CD14-positive monocyte (primary cell): ENCODE measurements at regions not wholly inside any gene's neighbourhood (a gene's known extent, or its start where the extent isn't known, plus 50 kb on each side); places are given as distances from the start of the nearest gene placed in this dataset.

ENCODE experiments used
- DNase-seq, 3 donors: peaks; one replicate each; pipeline ENCODE4 v3.0.0-alpha.2; 2011 to 2022
- H2AFZ ChIP-seq: 2 replicates; pipeline ENCODE4 v1.6.0; 2012; ENCODE audit warnings: mild to moderate bottlenecking, low read depth, low read length, inconsistent platforms; ENCODE audit not compliant: insufficient read depth, poor library complexity, severe bottlenecking
- H3K27ac ChIP-seq, 2 donors: 1 replicate in 1 of 2; 2 replicates in 1 of 2; pipeline ENCODE4 v1.5.1; 2012 to 2013; ENCODE audit warnings: low read length in 2 of 2, control low read depth in 1 of 2, inconsistent platforms in 1 of 2, low read depth in 1 of 2, mild to moderate bottlenecking in 1 of 2
- H3K27me3 ChIP-seq, 2 donors: one replicate each; pipeline versions ENCODE4 v1.6.0 to v1.6.1; 2011 to 2013; ENCODE audit warnings: low read length in 2 of 2; ENCODE audit not compliant: control insufficient read depth in 2 of 2, insufficient read depth in 2 of 2
- H3K36me3 ChIP-seq, 2 donors: replicated peaks in 1 of 2; 1 replicate in 1 of 2; 2 replicates in 1 of 2; pipeline versions ENCODE4 v1.5.1 to v1.6.1; 2012 to 2013; ENCODE audit warnings: low read length in 2 of 2, control low read depth in 1 of 2, inconsistent platforms in 1 of 2, mild to moderate bottlenecking in 1 of 2; ENCODE audit not compliant: insufficient read depth in 2 of 2, control insufficient read depth in 1 of 2
- H3K4me1 ChIP-seq, 2 donors: 1 replicate in 1 of 2; 2 replicates in 1 of 2; pipeline versions ENCODE4 v1.5.1 to v1.6.1; 2012 to 2013; ENCODE audit warnings: low read length in 2 of 2, control low read depth in 1 of 2, inconsistent platforms in 1 of 2, mild to moderate bottlenecking in 1 of 2, moderate library complexity in 1 of 2; ENCODE audit not compliant: insufficient read depth in 2 of 2, control insufficient read depth in 1 of 2
- H3K4me2 ChIP-seq: replicated peaks from 2 replicates; pipeline ENCODE3; 2012; ENCODE audit warnings: low read length, moderate library complexity, mild to moderate bottlenecking; ENCODE audit not compliant: poor library complexity, severe bottlenecking; ENCODE audit errors: extremely low read depth
- H3K4me3 ChIP-seq, 3 experiments: fragments of 200-600 bp in 1 of 3; sonication (generic) in 1 of 3; replicated peaks in 1 of 3; 1 replicate in 2 of 3; 2 replicates in 1 of 3; pipeline ENCODE4 v1.5.1; 2011 to 2013; ENCODE audit warnings: low read length in 3 of 3, mild to moderate bottlenecking in 3 of 3, control low read depth in 2 of 3, low read depth in 2 of 3, inconsistent platforms in 1 of 3, moderate library complexity in 1 of 3
- H3K79me2 ChIP-seq: 2 replicates; pipeline ENCODE4 v1.6.0; 2012; ENCODE audit warnings: mild to moderate bottlenecking, control low read depth, inconsistent platforms, low read length, moderate library complexity; ENCODE audit not compliant: insufficient read depth
- H3K9ac ChIP-seq: 2 replicates; pipeline ENCODE4 v1.6.0; 2017; ENCODE audit warnings: low read length, mild to moderate bottlenecking; ENCODE audit not compliant: insufficient read depth, poor library complexity, severe bottlenecking
- H3K9me3 ChIP-seq, 2 donors: replicated peaks in 1 of 2; 1 replicate in 1 of 2; 2 replicates in 1 of 2; pipeline versions ENCODE4 v1.5.1 to v1.6.1; 2012 to 2013; ENCODE audit warnings: low read length in 2 of 2, control low read depth in 1 of 2; ENCODE audit not compliant: control insufficient read depth in 1 of 2, insufficient read depth in 1 of 2
- H4K20me1 ChIP-seq: 2 replicates; pipeline ENCODE4 v1.6.0; 2012; ENCODE audit warnings: mild to moderate bottlenecking, low read length, control low read depth, moderate library complexity; ENCODE audit not compliant: insufficient read depth
- H3K27ac Mint-ChIP-seq, 7 donors: one replicate each; pipeline ENCODE4 v1.8.0; 2020; ENCODE audit warnings: mild to moderate bottlenecking in 7 of 7, mixed read lengths in 7 of 7, moderate library complexity in 6 of 7, inconsistent platforms in 2 of 7
- H3K27me3 Mint-ChIP-seq, 3 donors: one replicate each; pipeline ENCODE4 v1.8.0; 2021 to 2022; ENCODE audit warnings: low read depth in 3 of 3, mild to moderate bottlenecking in 3 of 3, mixed read lengths in 3 of 3, moderate library complexity in 3 of 3, inconsistent platforms in 1 of 3
- H3K36me3 Mint-ChIP-seq, 2 donors: one replicate each; pipeline ENCODE4 v1.8.0; 2020; ENCODE audit warnings: mixed read lengths in 2 of 2, inconsistent platforms in 1 of 2, mild to moderate bottlenecking in 1 of 2
- H3K4me1 Mint-ChIP-seq: one replicate; pipeline ENCODE4 v1.8.0; 2020; ENCODE audit warnings: mild to moderate bottlenecking, mixed read lengths
- H3K4me3 Mint-ChIP-seq, 2 donors: one replicate each; pipeline ENCODE4 v1.8.0; 2020; ENCODE audit warnings: mild to moderate bottlenecking in 2 of 2, mixed read lengths in 2 of 2, moderate library complexity in 1 of 2
- H3K9me3 Mint-ChIP-seq, 7 donors: one replicate each; pipeline ENCODE4 v1.8.0; 2020 to 2022; ENCODE audit warnings: mixed read lengths in 7 of 7, mild to moderate bottlenecking in 6 of 7, moderate library complexity in 6 of 7, inconsistent platforms in 2 of 7
- WGBS: methylation state at CpG from one replicate; pipeline ENCODE4 v1.1.5; 2013; ENCODE audit warnings: missing lambda C conversion rate; ENCODE audit not compliant: insufficient coverage; 5-methylcytosine and 5-hydroxymethylcytosine counted together
- intact Hi-C, 2 donors: fragments of 100-400 bp; cut with micrococcal nuclease; formaldehyde crosslinking; loops; one replicate each; pipeline versions ENCODE4 v1.15.0 to v1.15.1; 2023
- TF ChIP-seq, protein P1 (sequence below): fragments of 200-600 bp; IDR thresholded peaks from one replicate; pipeline ENCODE4 v1.8.0; 2022; ENCODE audit warnings: antibody characterized with exemption, mild to moderate bottlenecking

GRCh38 chr2:145918951-145919350, 1399.0 kb upstream of the ZEB2 start:
- H3K9me3 ChIP-seq: no peaks in the 10 kb centered on the region
- TF ChIP-seq, protein P1, sequence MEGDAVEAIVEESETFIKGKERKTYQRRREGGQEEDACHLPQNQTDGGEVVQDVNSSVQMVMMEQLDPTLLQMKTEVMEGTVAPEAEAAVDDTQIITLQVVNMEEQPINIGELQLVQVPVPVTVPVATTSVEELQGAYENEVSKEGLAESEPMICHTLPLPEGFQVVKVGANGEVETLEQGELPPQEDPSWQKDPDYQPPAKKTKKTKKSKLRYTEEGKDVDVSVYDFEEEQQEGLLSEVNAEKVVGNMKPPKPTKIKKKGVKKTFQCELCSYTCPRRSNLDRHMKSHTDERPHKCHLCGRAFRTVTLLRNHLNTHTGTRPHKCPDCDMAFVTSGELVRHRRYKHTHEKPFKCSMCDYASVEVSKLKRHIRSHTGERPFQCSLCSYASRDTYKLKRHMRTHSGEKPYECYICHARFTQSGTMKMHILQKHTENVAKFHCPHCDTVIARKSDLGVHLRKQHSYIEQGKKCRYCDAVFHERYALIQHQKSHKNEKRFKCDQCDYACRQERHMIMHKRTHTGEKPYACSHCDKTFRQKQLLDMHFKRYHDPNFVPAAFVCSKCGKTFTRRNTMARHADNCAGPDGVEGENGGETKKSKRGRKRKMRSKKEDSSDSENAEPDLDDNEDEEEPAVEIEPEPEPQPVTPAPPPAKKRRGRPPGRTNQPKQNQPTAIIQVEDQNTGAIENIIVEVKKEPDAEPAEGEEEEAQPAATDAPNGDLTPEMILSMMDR: no peak
- peaks cover 0 to 2% (median 0%) of the 10 kb centered on the region in 7 donors for H3K9me3 Mint-ChIP-seq
- peaks cover 0 to 5% (median 0%) of the 10 kb centered on the region in 3 donors for H3K27me3 Mint-ChIP-seq
- no peaks in the 10 kb centered on the region for H3K36me3 ChIP-seq
- H3K9ac ChIP-seq: no peak overlapping the region
- H3K79me2 ChIP-seq: no peaks in the 10 kb centered on the region
- no peaks in the 10 kb centered on the region for H3K36me3 Mint-ChIP-seq
- peak overlapping the region in 1 of 7 donors; percentile 18 for H3K27ac Mint-ChIP-seq
- no peaks in the 10 kb centered on the region for H3K27me3 ChIP-seq
- intact Hi-C loops: no loop called here
- WGBS: 100% methylated on average over 1 of the region's 1 CpG
- H3K4me1 Mint-ChIP-seq: no peaks in the 10 kb centered on the region
- H3K27ac ChIP-seq: no peak overlapping the region
- H2AFZ ChIP-seq: no peak overlapping the region
- H3K4me2 ChIP-seq: no peak overlapping the region
- no peak overlapping the region for H3K4me3 ChIP-seq
- no peak overlapping the region for H3K4me3 Mint-ChIP-seq
- no peaks in the 10 kb centered on the region for H3K4me1 ChIP-seq
- no peak for DNase-seq
- H4K20me1 ChIP-seq: no peaks in the 10 kb centered on the region

DNA sequence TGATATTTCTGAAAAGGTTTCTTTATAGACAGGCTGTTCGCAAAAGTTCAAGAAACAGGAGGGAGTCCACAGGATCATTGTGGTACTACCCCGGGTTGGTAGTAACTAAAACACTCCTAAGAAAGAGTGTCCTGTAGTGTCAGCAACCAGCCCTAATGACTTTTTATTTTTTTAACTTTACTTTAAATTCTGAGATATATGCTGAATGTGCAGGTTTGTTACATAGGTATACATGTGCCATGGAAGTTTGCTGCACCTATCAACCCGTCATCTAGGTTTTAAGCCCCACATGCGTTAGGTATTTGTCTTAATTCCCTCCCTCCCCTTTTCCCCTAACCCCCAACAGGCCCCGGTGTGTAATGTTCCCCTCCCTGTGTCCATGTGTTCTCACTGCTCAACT, 1396.9 kb upstream of the ZEB2 start:
- H3K4me3 Mint-ChIP-seq: no peak overlapping the region
- H3K9ac ChIP-seq: no peak overlapping the region
- H3K36me3 Mint-ChIP-seq: no peaks in the 10 kb centered on the region
- H3K27me3 ChIP-seq: no peaks in the 10 kb centered on the region
- no peaks in the 10 kb centered on the region for H3K4me1 Mint-ChIP-seq
- no peaks in the 10 kb centered on the region for H3K79me2 ChIP-seq
- H4K20me1 ChIP-seq: no peaks in the 10 kb centered on the region
- peaks cover 0 to 2% (median 0%) of the 10 kb centered on the region in 7 donors for H3K9me3 Mint-ChIP-seq
- no peaks in the 10 kb centered on the region for H3K4me1 ChIP-seq
- intact Hi-C loops: no loop called here
- no peak overlapping the region for H3K4me3 ChIP-seq
- no peak overlapping the region for H2AFZ ChIP-seq
- H3K27ac ChIP-seq: no peak overlapping the region
- H3K4me2 ChIP-seq: no peak overlapping the region
- WGBS: no CpG with 5 or more reads among the region's 5 CpGs
- H3K27ac Mint-ChIP-seq: no peak overlapping the region
- no peaks in the 10 kb centered on the region for H3K9me3 ChIP-seq
- no peaks in the 10 kb centered on the region for H3K36me3 ChIP-seq
- TF ChIP-seq, protein P1: no peak
- H3K27me3 Mint-ChIP-seq: no peaks in the 10 kb centered on the region
- no peak for DNase-seq
